ENCODE measurements at regions not wholly inside any gene's neighbourhood (a gene's known extent, or its start where the extent isn't known, plus 50 kb on each side); places are given as distances from the start of the nearest gene placed in this dataset.

- Histone ChIP-seq H3K4me3 (ENCODE audit: low read length) (no peak overlapping the region), H3K79me2 (ENCODE audit: low read length) (no peaks in the 10 kb centered on the region), H3K4me2 (ENCODE audit: low read depth, low read length, poor library complexity, severe bottlenecking) (no peak overlapping the region), H3K27me3 (ENCODE audit: low read length) (no peaks in the 10 kb centered on the region), H3K9me2 (replicated peaks; ENCODE audit: insufficient read depth, low read length) (no peaks in the 10 kb centered on the region), H2AFZ (ENCODE audit: low read length) (no peak overlapping the region), H4K20me1 (ENCODE audit: insufficient read depth, low read depth, low read length) (no peaks in the 10 kb centered on the region), H3K27ac (ENCODE audit: low read length) (no peak overlapping the region), H3K4me1 (ENCODE audit: low read length) (no peaks in the 10 kb centered on the region), H3K9ac (ENCODE audit: low read length) (no peak overlapping the region), H3K36me3 (ENCODE audit: insufficient read depth, low read length) (no peaks in the 10 kb centered on the region), H3K9me3 (ENCODE audit: low read length) (no peaks in the 10 kb centered on the region)
- DNase-seq: no peak
Observed at GRCh38 chr3:124132813-124133212, 140.9 kb upstream of the ROPN1 start.

GRCh38 chr3:124133366-124133940 lies 141.5 kb upstream of the ROPN1 start:
- no peak overlapping the region for H2AFZ ChIP-seq (ENCODE audit: low read length)
- no peak for DNase-seq
- no peaks in the 10 kb centered on the region for H3K9me3 ChIP-seq (ENCODE audit: low read length)
- H3K36me3 ChIP-seq (ENCODE audit: insufficient read depth, low read length): no peaks in the 10 kb centered on the region
- H3K4me1 ChIP-seq (ENCODE audit: low read length): no peaks in the 10 kb centered on the region
- H3K9me2 ChIP-seq (replicated peaks; ENCODE audit: insufficient read depth, low read length): no peaks in the 10 kb centered on the region
- no peak overlapping the region for H3K4me3 ChIP-seq (ENCODE audit: low read length)
- H3K27ac ChIP-seq (ENCODE audit: low read length): no peak overlapping the region
- no peak overlapping the region for H3K4me2 ChIP-seq (ENCODE audit: low read depth, low read length, poor library complexity, severe bottlenecking)
- H3K79me2 ChIP-seq (ENCODE audit: low read length): no peaks in the 10 kb centered on the region
- H4K20me1 ChIP-seq (ENCODE audit: insufficient read depth, low read depth, low read length): no peaks in the 10 kb centered on the region
- no peaks in the 10 kb centered on the region for H3K27me3 ChIP-seq (ENCODE audit: low read length)
- H3K9ac ChIP-seq (ENCODE audit: low read length): no peak overlapping the region

GRCh38 chr3:124137216-124137615 lies 145.3 kb upstream of the ROPN1 start:
- Histone ChIP-seq H3K79me2 (ENCODE audit: low read length) (no peaks in the 10 kb centered on the region), H4K20me1 (ENCODE audit: insufficient read depth, low read depth, low read length) (no peaks in the 10 kb centered on the region), H3K9me3 (ENCODE audit: low read length) (no peaks in the 10 kb centered on the region), H3K9ac (ENCODE audit: low read length) (no peak overlapping the region), H3K4me3 (ENCODE audit: low read length) (no peak overlapping the region), H3K4me2 (ENCODE audit: low read depth, low read length, poor library complexity, severe bottlenecking) (no peak overlapping the region), H3K36me3 (ENCODE audit: insufficient read depth, low read length) (no peaks in the 10 kb centered on the region), H3K4me1 (ENCODE audit: low read length) (no peaks in the 10 kb centered on the region), H3K9me2 (replicated peaks; ENCODE audit: insufficient read depth, low read length) (no peaks in the 10 kb centered on the region), H3K27me3 (ENCODE audit: low read length) (no peaks in the 10 kb centered on the region), H2AFZ (ENCODE audit: low read length) (no peak overlapping the region), H3K27ac (ENCODE audit: low read length) (no peak overlapping the region)
- no peak for DNase-seq

- H3K9me3 ChIP-seq (ENCODE audit: low read length): no peaks in the 10 kb centered on the region
- H3K4me1 ChIP-seq (ENCODE audit: low read length): no peaks in the 10 kb centered on the region
- H2AFZ ChIP-seq (ENCODE audit: low read length): no peak overlapping the region
- H3K4me2 ChIP-seq (ENCODE audit: low read depth, low read length, poor library complexity, severe bottlenecking): no peak overlapping the region
- no peaks in the 10 kb centered on the region for H3K27me3 ChIP-seq (ENCODE audit: low read length)
- H3K4me3 ChIP-seq (ENCODE audit: low read length): no peak overlapping the region
- no peak for DNase-seq
- no peaks in the 10 kb centered on the region for H3K36me3 ChIP-seq (ENCODE audit: insufficient read depth, low read length)
- H3K9me2 ChIP-seq (replicated peaks; ENCODE audit: insufficient read depth, low read length): no peaks in the 10 kb centered on the region
- no peaks in the 10 kb centered on the region for H4K20me1 ChIP-seq (ENCODE audit: insufficient read depth, low read depth, low read length)
- no peak overlapping the region for H3K27ac ChIP-seq (ENCODE audit: low read length)
- H3K9ac ChIP-seq (ENCODE audit: low read length): no peak overlapping the region
- H3K79me2 ChIP-seq (ENCODE audit: low read length): no peaks in the 10 kb centered on the region
Observed at GRCh38 chr3:124138148-124138547, 146.2 kb upstream of the ROPN1 start.

GRCh38 chr3:124140746-124141145 lies 148.8 kb upstream of the ROPN1 start:
- no peaks in the 10 kb centered on the region for H3K9me2 ChIP-seq (replicated peaks; ENCODE audit: insufficient read depth, low read length)
- no peaks in the 10 kb centered on the region for H3K27me3 ChIP-seq (ENCODE audit: low read length)
- DNase-seq: no peak
- H3K4me3 ChIP-seq (ENCODE audit: low read length): no peak overlapping the region
- H3K9ac ChIP-seq (ENCODE audit: low read length): no peak overlapping the region
- H3K4me2 ChIP-seq (ENCODE audit: low read depth, low read length, poor library complexity, severe bottlenecking): no peak overlapping the region
- no peaks in the 10 kb centered on the region for H3K4me1 ChIP-seq (ENCODE audit: low read length)
- no peaks in the 10 kb centered on the region for H3K79me2 ChIP-seq (ENCODE audit: low read length)
- no peaks in the 10 kb centered on the region for H3K9me3 ChIP-seq (ENCODE audit: low read length)
- no peaks in the 10 kb centered on the region for H3K36me3 ChIP-seq (ENCODE audit: insufficient read depth, low read length)
- no peak overlapping the region for H3K27ac ChIP-seq (ENCODE audit: low read length)
- H4K20me1 ChIP-seq (ENCODE audit: insufficient read depth, low read depth, low read length): no peaks in the 10 kb centered on the region
- no peak overlapping the region for H2AFZ ChIP-seq (ENCODE audit: low read length)

GRCh38 chr3:124142389-124142970 lies 150.6 kb upstream of the ROPN1 start:
- Histone ChIP-seq H3K9me2 (replicated peaks; ENCODE audit: insufficient read depth, low read length) (no peaks in the 10 kb centered on the region), H2AFZ (ENCODE audit: low read length) (no peak overlapping the region), H3K4me2 (ENCODE audit: low read depth, low read length, poor library complexity, severe bottlenecking) (no peak overlapping the region), H3K9ac (ENCODE audit: low read length) (no peak overlapping the region), H3K79me2 (ENCODE audit: low read length) (no peaks in the 10 kb centered on the region), H3K4me1 (ENCODE audit: low read length) (no peaks in the 10 kb centered on the region), H4K20me1 (ENCODE audit: insufficient read depth, low read depth, low read length) (no peaks in the 10 kb centered on the region), H3K9me3 (ENCODE audit: low read length) (no peaks in the 10 kb centered on the region), H3K36me3 (ENCODE audit: insufficient read depth, low read length) (no peaks in the 10 kb centered on the region), H3K27me3 (ENCODE audit: low read length) (no peaks in the 10 kb centered on the region), H3K27ac (ENCODE audit: low read length) (no peak overlapping the region), H3K4me3 (ENCODE audit: low read length) (no peak overlapping the region)
- DNase-seq: no peak

- no peaks in the 10 kb centered on the region for H3K79me2 ChIP-seq (ENCODE audit: low read length)
- H4K20me1 ChIP-seq (ENCODE audit: insufficient read depth, low read depth, low read length): no peaks in the 10 kb centered on the region
- H3K9me3 ChIP-seq (ENCODE audit: low read length): no peaks in the 10 kb centered on the region
- no peak overlapping the region for H2AFZ ChIP-seq (ENCODE audit: low read length)
- H3K4me1 ChIP-seq (ENCODE audit: low read length): no peaks in the 10 kb centered on the region
- H3K9ac ChIP-seq (ENCODE audit: low read length): no peak overlapping the region
- H3K36me3 ChIP-seq (ENCODE audit: insufficient read depth, low read length): no peaks in the 10 kb centered on the region
- no peak for DNase-seq
- H3K4me2 ChIP-seq (ENCODE audit: low read depth, low read length, poor library complexity, severe bottlenecking): no peak overlapping the region
- H3K9me2 ChIP-seq (replicated peaks; ENCODE audit: insufficient read depth, low read length): no peaks in the 10 kb centered on the region
- no peak overlapping the region for H3K27ac ChIP-seq (ENCODE audit: low read length)
- no peak overlapping the region for H3K4me3 ChIP-seq (ENCODE audit: low read length)
- no peaks in the 10 kb centered on the region for H3K27me3 ChIP-seq (ENCODE audit: low read length)
Observed at GRCh38 chr3:124143047-124143446, 151.1 kb upstream of the ROPN1 start.

- no peak for DNase-seq
- Histone ChIP-seq H2AFZ (ENCODE audit: low read length) (no peak overlapping the region), H3K4me2 (ENCODE audit: low read depth, low read length, poor library complexity, severe bottlenecking) (no peak overlapping the region), H3K9me3 (ENCODE audit: low read length) (no peaks in the 10 kb centered on the region), H3K4me3 (ENCODE audit: low read length) (no peak overlapping the region), H3K36me3 (ENCODE audit: insufficient read depth, low read length) (no peaks in the 10 kb centered on the region), H4K20me1 (ENCODE audit: insufficient read depth, low read depth, low read length) (no peaks in the 10 kb centered on the region), H3K4me1 (ENCODE audit: low read length) (no peaks in the 10 kb centered on the region), H3K9me2 (replicated peaks; ENCODE audit: insufficient read depth, low read length) (no peaks in the 10 kb centered on the region), H3K27me3 (ENCODE audit: low read length) (no peaks in the 10 kb centered on the region), H3K9ac (ENCODE audit: low read length) (no peak overlapping the region), H3K79me2 (ENCODE audit: low read length) (no peaks in the 10 kb centered on the region), H3K27ac (ENCODE audit: low read length) (no peak overlapping the region)
Observed at GRCh38 chr3:124144035-124144814, 152.3 kb upstream of the ROPN1 start.

Measured in Karpas-422 (cell line).